Right lobe of liver (tissue), 4 donors: ENCODE measurements at regions not wholly inside any gene's neighbourhood (a gene's known extent, or its start where the extent isn't known, plus 50 kb on each side); places are given as distances from the start of the nearest gene placed in this dataset.
"Not testable (repeated sequence)": the region's sequence is repeated elsewhere in the genome, so short reads cannot be mapped to it uniquely, and the experiment has no call there.

Experiments
- POLR2A ChIP-seq: fragments of 450-650 bp; IDR thresholded peaks from one replicate; pipeline ENCODE4 v1.6.1; 2017; ENCODE audit warnings: antibody characterized with exemption, mild to moderate bottlenecking
- TF ChIP-seq, protein P1 (sequence below), 4 donors: fragments of 200-600 bp in 3 of 4; fragments of 450-650 bp in 1 of 4; IDR thresholded peaks; one replicate each; pipeline versions ENCODE4 v1.5.1 to v1.8.0; 2016 to 2022; ENCODE audit warnings: antibody characterized with exemption in 4 of 4, mild to moderate bottlenecking in 2 of 4
- donor health status: DM: no; HTN: no; CAD: no.
- donor health status: DM: no; HTN: no; CAD: no.
- donor health status: DM: no; HTN: yes; CAD: no.

DNA sequence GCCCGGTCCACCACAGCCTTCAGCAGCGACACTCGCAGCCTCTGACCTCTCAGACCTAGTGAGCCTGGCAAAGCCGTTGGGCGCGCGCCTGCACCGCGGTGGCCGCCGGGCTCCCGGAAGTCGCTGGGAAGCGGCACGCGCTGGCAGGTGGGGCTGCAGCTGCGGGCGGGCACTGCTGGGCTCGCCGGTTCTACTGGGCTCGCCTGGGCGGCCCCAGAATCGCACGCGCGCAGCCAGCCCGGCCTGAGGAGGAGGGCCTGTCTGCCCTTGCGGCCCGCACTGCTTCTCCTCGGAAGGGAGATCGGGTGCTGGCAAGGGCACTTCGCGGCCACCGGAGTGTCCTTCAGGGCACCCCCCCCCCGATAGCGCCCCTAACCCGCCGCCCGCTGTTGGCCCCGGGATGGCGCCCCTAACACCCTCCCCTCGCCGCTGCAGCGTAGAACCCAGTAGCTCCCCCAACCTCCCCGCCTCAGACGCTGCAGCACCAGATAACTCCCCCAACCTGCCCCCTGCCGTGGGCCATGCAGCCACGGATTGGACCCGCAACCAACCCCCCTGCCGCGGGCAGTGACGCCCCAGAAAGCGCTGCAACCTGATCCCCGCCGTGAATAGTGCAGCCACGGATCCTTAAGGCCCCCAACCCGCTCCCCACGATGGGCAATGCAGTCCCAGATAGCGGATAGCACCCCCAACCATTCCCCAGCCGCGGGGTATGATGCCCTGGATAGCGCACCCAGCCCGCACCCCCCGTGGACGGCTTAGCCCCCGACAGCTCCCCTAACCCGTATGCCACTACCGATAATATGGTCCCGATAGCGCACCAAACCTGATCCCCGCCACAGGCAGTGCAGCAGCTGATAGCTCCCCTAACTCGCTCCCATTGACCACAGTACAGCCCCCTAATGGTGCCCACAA lies 306.5 kb downstream of the TUBA3C start:
- TF ChIP-seq, protein P1, sequence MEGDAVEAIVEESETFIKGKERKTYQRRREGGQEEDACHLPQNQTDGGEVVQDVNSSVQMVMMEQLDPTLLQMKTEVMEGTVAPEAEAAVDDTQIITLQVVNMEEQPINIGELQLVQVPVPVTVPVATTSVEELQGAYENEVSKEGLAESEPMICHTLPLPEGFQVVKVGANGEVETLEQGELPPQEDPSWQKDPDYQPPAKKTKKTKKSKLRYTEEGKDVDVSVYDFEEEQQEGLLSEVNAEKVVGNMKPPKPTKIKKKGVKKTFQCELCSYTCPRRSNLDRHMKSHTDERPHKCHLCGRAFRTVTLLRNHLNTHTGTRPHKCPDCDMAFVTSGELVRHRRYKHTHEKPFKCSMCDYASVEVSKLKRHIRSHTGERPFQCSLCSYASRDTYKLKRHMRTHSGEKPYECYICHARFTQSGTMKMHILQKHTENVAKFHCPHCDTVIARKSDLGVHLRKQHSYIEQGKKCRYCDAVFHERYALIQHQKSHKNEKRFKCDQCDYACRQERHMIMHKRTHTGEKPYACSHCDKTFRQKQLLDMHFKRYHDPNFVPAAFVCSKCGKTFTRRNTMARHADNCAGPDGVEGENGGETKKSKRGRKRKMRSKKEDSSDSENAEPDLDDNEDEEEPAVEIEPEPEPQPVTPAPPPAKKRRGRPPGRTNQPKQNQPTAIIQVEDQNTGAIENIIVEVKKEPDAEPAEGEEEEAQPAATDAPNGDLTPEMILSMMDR (IDR thresholded peaks at IDR 0.05), result not testable (repeated sequence)
- not testable (repeated sequence) for TF ChIP-seq POLR2A
